ENCODE measurements at regions not wholly inside any gene's neighbourhood (a gene's known extent, or its start where the extent isn't known, plus 50 kb on each side); places are given as distances from the start of the nearest gene placed in this dataset.
"Not testable (repeated sequence)": the region's sequence is repeated elsewhere in the genome, so short reads cannot be mapped to it uniquely, and the experiment has no call there.

DNA sequence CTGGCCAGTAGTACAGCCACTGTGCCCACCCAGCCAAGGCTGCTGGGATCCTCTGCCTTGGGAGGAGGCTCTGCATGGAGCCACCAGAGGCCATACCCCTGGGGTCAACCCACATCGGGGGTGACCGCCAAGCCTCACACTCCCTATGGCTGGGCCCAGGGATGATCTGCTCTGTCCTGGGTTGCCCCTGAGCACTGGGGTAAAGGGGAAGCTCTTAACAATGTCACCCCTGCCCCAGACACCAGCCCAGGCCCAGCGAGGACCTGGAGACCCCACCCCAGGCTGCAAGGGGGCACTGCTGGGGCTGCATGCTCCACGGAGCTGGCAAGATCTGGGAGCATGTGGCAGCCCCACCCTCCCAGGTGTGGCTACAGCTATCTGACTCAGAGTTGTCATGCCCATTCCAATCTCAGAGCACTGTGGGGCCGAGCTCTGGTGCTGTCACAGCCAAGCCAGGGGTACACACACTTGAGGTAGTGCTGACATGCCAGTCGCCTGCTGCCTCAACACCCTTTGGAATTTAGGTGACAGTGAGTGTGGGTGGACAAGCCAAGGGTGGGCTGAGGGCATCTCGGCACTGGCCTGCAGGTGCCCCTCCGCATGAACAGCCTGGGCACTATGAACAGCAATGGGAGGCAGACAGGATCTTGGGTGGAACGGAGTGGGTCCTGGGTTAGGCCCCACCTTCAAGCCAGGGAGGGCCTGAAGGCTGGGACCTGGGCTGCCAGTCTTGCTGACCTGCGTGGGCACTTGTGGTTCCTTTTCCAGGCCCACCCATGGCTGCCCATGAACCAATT lies 427.7 kb downstream of the LRRIQ3 start:
- no peak for DNase-seq (ENCODE audit: low spot score)

DNA sequence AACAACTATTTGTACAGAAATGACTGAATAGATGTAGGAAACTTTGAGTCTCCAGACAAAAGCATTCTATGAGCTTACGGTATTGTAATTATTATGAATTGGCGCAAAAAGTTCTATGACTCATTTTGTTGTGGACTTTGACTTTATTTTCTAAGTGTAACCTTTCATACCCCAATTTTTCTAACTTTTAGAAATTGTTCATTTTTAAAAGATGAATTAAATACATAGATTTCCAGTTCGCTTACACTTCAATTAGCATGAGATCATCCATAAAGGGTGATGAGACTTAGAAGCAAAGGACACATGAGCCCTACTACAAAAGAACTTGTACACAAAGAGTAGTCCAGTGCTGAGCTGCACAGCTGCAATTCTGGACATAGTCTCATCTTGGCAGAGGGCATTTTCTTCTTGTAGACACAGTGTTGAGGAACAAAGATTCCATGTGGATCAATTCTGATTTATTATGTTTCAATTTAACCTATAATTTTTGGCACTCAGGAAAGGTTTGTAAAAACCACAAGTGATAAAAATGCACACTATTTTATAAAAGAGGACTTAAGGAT lies 431.1 kb downstream of the LRRIQ3 start:
- no peak for DNase-seq (ENCODE audit: low spot score)

DNA sequence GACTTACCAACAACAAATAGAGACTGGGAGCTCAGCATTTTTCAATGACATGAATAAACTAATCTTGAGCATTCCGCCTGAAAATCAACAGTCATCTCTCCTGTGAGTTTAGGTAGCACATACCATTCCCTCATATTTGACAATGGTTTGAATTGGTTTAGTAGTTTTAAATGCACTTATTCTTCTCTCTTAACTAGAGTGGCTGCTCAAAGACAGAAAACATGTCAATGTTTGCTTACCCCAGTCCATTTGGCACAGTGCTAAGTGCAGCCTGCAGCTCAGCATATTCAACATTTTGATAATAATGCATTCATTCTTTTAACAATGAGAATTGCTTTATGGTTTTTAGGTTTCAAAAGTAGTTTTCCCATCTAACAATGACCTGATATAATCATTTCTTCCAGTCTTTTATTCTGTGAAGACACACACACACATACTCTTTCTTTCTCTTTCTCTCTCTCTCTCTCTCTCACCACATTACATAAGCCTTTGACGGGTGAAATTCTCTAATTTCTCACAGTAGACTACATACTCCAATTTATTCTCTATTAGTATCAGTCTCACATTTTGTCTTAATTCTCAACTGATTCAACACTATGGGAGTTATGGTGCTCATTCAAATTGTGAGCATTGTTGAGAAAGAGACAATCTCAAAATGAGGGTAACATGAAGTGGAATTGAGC lies 432.3 kb downstream of the LRRIQ3 start:
- DNase-seq (ENCODE audit: low spot score): no peak

DNA sequence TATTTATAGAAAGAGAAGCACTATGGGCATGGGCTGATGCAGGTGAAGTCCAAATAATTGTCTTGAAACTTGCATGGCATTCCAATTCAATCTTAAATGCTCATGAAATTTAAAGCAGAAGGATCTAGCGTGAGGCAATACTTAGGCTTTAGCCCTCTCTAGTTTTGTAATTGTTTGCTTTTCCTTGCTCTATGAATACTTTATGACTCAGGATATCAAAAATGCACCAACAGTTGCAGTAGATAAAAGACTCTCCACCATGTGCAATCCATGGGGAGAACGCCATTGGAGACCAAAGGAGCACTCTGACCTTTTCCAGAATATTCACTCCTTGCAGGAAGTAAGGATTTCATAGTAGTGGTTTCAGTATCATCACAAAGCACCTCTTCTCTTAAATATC lies 436.4 kb downstream of the LRRIQ3 start:
- no peak for DNase-seq (ENCODE audit: low spot score)

DNA sequence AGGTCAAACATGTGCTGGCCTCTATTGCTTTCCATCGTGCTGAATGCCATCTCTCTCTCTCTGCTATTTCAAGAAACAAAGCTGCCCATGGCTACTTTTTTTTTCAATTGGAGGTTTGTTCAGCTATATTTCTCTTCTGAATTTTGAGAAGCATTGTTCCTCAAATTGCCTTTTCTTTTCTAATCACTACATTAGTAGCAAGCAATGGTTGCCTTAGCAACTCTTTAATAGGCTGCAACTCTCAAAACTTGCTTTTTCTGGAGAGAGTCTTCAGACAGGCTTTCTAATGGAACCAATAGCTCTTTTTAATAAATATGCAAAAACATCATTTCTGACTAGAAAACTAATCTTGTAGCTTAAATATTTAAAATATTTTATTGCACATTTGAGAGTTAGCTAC lies 439.0 kb downstream of the LRRIQ3 start:
- no peak for DNase-seq (ENCODE audit: low spot score)

DNA sequence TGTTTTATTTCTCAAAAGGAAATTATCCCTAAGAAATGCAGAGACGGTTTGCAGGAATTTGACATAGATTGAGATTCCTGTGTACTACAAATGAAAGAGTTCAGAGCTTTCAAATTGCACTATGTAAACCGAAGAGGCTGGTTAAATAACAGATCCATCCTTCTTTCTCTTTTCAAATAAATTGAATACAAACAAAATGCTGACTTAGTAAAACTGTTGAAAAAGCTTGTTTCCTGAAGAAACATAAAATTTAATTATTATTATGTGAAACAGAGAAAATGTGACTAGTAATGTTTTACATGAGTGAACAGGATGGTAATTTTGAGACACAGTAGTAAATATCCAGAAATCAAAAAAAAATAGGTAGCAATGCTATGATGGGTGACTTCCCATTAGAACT lies 441.2 kb downstream of the LRRIQ3 start:
- DNase-seq (ENCODE audit: low spot score): no peak

DNA sequence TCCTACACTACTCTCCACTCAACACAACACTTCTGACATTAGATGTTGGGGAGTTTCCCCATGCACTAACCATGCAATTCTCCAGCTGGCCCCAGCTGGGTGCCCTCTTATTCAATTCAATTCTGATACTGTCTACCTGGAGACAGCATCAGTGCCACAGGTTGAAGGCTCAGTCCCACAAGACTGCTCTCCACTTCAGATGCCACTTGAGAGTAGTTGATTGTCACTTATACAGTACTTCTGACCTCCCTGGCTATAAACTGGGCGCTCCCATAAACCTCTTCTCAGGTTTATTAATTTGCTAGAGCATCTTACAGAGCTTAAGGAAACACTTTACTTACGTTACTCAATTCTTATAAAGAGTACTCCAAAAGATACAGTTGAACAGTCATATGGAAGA lies 442.3 kb downstream of the LRRIQ3 start:
- DNase-seq (ENCODE audit: low spot score): no peak

DNA sequence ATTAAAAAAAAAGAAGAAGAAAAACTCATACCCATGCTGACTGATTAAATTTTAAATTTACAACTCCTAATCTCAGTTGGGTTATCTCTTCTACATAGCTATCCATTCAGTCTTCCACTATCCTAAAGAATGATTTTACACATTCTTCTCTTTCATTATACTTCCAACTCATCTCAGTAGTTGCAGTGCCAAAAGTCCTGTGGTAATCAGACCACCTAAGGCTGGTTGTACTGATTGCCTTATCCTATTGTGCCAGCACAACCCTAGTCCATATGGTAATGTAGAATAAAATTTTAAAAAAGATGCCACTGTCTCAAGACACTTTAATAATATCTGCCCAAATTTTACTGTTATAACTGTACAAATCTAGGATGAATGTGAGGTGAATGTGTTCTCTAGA lies 448.0 kb downstream of the LRRIQ3 start:
- DNase-seq (ENCODE audit: low spot score): no peak

DNA sequence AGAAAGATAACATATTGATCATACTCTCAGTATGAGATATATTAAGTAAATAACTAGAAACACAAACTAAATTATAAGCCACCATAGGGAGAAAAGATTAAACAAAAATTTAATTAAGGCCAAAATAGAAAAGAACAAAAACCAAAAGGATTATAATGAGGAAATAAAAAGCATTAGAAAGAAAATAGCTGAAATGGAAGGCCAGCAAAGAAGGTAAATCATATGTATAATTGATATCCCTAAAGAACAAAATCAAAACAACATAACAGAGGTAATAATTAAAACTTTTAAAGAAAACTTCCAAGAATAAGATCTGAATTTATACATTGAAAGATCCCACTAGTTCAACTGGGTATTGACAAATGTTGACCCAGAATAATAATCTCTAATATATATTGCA lies 453.0 kb downstream of the LRRIQ3 start:
- DNase-seq (ENCODE audit: low spot score): no peak

DNA sequence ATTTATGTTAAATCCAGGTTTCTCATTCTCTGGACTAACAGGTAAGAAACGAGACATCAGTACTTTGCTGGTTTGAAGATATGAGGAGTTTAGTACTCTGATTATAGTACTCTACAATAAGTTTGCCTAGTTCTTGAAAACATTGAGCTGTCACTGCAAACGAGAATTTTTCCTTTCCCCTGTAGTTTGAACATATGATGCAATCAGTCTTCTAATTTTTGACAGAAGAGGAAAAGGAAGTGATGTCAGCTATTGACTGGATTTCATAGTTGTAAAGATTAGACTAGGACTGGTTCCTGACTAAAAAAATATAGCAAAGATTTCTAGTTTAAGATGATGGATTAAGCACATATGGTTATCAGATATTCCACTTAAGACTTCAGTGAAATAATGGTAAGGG lies 461.9 kb downstream of the LRRIQ3 start:
- DNase-seq (ENCODE audit: low spot score): no peak

DNA sequence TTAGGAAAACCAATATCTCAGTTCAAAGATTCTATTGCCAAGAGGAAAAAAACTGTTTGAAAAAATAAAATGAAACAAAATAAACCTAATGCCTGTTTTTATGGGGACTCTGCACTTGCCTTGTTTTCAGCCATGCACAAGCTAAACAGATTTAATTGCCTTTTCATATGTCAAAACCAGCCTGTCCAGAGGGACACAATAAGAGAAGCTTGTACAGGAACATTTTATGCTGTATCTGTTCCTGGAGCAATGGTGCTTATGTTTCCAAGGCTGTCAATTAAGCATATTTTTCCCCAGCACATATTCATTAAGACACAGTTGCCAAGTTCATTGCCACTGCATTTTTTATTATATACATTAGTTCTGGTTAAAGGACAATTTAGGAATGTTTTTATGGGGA lies 470.9 kb downstream of the LRRIQ3 start:
- no peak for DNase-seq (ENCODE audit: low spot score)

DNA sequence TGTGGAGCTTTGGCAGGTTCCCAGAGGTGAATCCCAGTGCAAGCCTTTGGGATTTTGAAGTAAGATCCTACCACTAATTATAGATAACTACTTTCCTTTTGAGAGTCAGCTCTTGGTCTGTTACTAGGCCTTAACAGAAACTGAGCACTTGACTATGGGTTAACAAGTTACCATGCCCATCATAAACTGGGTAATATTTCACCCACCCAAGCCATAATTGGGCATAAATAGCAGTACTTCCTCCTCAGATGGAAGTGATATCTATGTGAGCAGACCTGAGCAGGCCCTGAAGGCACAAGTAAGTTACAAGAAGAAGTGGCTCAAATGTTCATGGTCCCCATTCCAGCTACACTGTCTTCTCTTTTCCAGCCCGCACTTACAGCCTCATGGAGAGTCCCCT lies 475.9 kb downstream of the LRRIQ3 start:
- no peak for DNase-seq (ENCODE audit: low spot score)

DNA sequence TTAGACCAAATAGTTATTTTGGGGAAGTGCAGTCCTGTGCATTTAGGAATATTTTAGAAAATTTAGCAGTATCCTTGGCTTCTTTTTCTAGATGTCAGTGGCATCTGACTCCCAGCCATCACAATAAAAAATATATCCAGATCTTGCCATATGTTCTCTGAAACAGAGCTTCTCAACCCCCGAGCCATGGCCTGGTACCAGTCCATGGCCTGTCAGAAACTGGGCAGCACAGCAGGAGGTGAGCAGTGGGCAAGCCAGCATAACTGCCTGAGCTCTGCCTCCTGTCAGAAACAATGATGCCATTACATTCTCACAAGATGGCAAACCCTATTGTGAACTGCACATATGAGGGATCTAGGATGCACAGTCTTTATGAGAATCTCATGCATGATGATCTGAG lies 480.0 kb downstream of the LRRIQ3 start:
- no peak for DNase-seq (ENCODE audit: low spot score)

DNA sequence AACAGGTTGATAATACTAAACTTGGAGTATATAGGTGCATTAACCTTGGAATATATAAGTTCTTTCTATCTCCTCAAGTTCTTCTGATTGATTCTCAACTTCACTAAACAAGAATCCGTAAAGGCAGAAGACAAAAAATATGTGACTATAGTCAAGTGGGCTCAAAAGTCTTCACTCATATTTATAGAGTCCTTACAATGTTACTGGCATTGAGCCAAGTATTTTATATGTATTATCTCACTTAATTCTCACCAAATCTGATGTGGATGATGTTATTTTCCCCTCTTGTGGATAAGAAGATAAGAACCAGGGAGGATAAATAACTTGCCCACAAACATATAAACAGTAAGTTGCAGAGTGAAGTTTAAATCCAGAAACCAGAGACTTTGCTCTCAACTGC lies 486.9 kb downstream of the LRRIQ3 start:
- no peak for DNase-seq (ENCODE audit: low spot score)

DNA sequence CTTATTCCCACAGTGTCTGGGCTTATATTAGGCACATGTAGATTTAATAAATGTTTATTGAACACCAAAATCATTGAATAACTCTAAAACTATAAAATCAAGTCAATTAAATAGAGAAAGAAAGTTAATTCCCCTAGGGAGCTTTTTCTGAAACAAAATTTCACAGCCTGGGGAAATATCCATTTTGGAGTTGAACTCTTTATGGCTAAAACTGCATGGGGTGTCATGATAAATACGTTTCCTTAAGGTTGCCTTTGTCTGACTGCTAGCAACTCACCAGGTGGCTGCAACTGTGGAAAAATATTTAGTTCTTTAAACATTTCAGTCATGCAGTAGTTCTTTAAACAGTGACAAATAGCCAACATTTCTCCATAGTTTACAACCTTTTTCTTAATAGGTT lies 496.1 kb downstream of the LRRIQ3 start:
- DNase-seq (ENCODE audit: low spot score): no peak

DNA sequence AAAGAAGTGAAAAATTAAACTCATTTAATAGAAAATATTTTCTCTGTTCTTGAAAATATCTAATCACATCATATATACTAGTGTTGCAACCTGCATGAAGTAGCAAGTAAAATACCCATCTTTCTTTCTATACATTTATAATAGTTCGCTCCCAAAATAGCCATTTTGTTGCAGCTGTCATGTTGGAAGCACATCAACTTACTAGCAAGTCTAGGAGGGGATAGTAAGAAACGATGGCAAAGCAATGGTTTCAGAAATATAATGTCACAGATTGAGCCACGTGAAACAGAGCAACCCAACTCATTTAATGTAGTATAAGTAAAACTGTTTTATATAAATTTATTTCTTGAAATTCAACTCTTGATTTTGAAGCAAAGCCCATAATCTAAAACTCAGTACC lies 521.8 kb downstream of the LRRIQ3 start:
- DNase-seq (ENCODE audit: low spot score): no peak

DNA sequence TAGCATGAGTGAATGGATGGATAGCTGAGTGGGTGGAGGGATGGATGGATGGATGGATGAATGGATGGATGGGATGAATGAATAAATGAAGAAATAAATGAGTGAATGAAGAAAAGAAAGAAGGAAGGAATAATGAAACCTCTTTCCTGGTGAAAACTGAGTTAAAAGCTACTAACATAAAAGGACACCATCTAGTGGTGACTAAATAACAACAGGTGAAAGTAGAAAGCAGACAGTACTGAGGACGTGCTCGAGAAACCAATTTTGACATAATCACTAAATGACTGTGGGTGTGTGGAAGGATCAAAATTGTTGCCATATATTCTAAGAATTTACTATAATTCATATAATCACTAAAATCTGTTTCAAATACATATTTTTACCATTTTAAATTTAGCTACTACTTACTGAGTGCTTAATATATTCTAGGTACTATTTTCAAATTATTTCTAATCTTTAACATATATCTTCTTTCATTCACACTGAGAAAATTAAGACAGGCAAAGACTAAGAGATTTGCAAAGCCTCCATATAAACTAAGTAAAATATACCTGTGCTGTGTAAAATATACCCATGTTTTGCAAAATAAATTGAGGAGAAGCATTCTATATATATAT lies 522.9 kb downstream of the LRRIQ3 start:
- peak; percentile 0 for DNase-seq (ENCODE audit: low spot score)

DNA sequence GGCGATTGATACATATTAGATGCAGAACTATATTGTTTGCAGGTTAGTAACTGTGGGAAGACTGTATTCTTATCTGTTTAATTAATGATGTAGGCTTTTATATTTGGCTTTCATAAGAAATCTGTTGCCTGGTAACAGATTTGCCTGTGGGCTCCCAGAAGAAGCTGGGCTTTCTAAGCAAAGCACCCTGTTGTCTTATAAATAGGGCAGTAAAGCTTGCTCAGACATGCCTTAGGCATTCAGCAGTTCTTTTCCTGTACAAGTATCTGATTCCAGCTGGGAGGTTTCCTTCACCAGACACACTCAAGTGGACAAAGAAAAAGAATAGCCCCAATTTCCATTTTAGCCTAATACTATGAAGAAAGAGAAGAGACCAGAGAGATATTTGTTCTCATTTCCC lies 524.0 kb downstream of the LRRIQ3 start:
- DNase-seq (ENCODE audit: low spot score): no peak

DNA sequence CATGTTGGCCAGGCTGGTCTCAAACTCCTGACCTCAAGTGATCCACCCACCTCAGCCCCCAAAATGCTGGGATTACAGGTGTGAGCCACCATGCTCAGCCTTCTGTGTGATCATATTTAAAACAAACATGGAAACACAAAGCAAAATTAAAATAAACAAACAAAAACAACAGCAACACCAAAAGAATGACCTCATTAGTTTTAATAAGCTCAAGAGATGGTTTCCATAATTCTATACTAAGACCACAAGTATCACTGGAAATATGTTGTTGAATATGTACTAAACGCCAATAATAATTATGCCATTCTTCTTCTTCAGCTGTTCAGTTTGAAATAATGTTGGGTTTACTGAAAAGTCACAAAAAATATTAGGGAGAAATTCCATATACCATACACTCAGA lies 526.4 kb downstream of the LRRIQ3 start:
- DNase-seq (ENCODE audit: low spot score): no peak

DNA sequence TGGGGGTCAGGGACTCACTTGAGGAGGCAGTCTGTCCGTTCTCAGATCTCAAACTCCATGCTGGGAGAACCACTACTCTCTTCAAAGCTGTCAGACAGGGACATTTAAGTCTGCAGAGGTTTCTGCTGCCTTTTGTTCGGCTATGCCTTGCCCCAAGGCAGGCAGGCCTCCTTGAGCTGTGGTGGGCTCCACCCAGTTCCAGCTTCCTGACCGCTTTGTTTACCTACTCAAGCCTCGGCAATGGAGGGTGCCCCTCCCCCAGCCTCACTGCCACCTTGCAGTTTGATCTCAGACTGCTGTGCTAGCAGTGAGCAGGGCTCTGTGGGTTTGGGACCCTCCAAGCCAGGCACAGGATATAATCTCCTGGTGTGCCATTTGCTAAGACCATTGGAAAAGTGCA lies 530.0 kb downstream of the LRRIQ3 start:
- DNase-seq (ENCODE audit: low spot score): not testable (repeated sequence)

DNA sequence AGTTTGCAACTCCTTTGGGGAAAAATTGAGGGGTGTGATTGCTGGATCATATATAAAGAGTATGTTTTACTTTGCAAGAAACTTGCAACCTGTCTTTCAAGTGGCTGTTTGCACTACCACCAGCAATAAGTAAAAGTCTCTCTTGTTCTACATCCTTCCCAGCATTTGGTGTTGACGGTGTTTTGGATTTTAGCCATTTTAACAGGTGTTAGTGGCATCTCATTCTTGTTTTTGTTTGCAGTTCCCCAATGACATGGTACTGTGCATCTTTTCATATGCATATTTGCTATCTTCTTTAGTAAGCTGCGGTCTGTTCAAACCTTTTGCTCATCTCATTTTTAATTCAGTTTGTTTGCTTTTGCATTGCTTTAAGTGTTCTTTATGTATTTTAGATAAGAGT lies 535.5 kb downstream of the LRRIQ3 start:
- DNase-seq (ENCODE audit: low spot score): no peak

DNA sequence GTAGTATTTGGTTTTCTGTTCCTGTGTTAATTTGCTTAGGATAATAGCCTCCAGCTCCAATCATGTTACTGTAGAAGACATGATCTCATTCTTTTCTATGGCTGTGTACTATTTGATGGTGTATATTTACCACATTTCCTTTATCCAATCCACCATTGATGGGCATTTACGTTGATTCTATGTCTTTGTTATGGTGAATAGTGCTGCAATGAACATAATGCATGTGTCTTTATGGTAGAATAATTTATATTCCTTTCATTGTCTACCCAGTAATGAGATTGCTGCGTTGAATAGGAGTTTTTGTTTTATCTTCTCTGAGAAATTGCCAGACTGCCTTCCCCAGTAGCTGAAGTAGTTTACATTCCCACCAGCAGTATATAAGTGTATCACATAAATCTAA lies 538.8 kb downstream of the LRRIQ3 start:
- DNase-seq (ENCODE audit: low spot score): no peak

DNA sequence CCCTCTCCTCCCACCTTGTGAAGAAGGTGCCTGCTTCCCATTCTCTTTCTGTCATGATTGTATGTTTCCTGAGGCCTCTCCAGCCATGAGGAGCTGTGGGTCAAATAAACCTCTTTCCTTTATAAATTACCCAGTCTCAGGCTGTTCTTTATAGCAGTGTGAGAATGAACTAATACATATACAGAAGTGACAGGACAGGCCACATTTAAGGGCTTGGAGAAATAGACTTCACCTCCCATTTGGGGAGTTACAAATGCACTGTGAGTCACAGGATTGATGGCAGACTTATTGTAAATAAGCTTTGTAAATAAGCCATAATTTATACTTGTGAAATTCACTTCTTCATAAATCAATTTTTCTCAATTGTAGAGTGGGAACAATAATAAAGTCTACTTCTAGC lies 543.3 kb downstream of the LRRIQ3 start:
- no peak for DNase-seq (ENCODE audit: low spot score)
